ENCODE measurements at regions not wholly inside any gene's neighbourhood (a gene's known extent, or its start where the extent isn't known, plus 50 kb on each side); places are given as distances from the start of the nearest gene placed in this dataset.

DNA sequence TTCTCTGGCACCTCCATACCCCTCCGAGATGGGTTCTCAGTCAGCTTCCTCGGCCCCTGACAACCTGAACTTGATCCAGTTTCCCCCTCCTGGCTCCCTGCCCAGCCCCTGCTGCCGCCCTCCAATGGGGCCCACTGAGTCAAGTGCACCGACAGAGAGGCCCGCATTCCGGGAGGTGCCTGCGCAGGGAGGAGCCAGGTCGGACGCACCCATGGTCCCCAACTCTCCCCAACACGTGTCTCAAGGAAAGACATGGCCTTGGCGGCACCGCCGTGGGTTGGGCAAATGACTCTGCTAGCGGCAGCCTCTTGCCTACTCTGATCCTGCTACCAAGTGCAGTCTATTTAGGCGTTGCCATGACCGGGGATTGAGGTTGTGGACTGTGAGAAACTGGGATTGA is 275.3 kb downstream of the SNX13 start:
- Mint-ChIP-seq H3K27me3 (ENCODE audit: low read depth in 3 of 3) (peaks cover 0 to 2% (median 0%) of the 10 kb centered on the region in 3 donors), H3K36me3 (no peaks in the 10 kb centered on the region), H3K4me3 (no peak overlapping the region), H3K9me3 (peaks cover 0 to 2% (median 0%) of the 10 kb centered on the region in 7 donors), H3K4me1 (peaks cover 4% of the 10 kb centered on the region), H3K27ac (no peak overlapping the region)
- H3K36me3 ChIP-seq (replicated peaks in 1 of 2; ENCODE audit: control insufficient read depth in 1 of 2, insufficient read depth in 2 of 2, low read length in 2 of 2), result no peaks in the 10 kb centered on the region
- H3K4me2 ChIP-seq (replicated peaks; ENCODE audit: extremely low read depth, low read length, poor library complexity, severe bottlenecking), result no peak overlapping the region
- no peak for DNase-seq
- TF ChIP-seq, protein P1, sequence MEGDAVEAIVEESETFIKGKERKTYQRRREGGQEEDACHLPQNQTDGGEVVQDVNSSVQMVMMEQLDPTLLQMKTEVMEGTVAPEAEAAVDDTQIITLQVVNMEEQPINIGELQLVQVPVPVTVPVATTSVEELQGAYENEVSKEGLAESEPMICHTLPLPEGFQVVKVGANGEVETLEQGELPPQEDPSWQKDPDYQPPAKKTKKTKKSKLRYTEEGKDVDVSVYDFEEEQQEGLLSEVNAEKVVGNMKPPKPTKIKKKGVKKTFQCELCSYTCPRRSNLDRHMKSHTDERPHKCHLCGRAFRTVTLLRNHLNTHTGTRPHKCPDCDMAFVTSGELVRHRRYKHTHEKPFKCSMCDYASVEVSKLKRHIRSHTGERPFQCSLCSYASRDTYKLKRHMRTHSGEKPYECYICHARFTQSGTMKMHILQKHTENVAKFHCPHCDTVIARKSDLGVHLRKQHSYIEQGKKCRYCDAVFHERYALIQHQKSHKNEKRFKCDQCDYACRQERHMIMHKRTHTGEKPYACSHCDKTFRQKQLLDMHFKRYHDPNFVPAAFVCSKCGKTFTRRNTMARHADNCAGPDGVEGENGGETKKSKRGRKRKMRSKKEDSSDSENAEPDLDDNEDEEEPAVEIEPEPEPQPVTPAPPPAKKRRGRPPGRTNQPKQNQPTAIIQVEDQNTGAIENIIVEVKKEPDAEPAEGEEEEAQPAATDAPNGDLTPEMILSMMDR (IDR thresholded peaks at IDR 0.05), result no peak
- H3K9ac ChIP-seq (ENCODE audit: insufficient read depth, low read length, poor library complexity, severe bottlenecking), result no peak overlapping the region
- H3K9me3 ChIP-seq (replicated peaks in 1 of 2; ENCODE audit: control insufficient read depth in 1 of 2, insufficient read depth in 1 of 2, low read length in 2 of 2), result no peaks in the 10 kb centered on the region
- H3K27ac ChIP-seq (ENCODE audit: low read depth in 1 of 2, low read length in 2 of 2), result no peak overlapping the region
- H3K27me3 ChIP-seq (ENCODE audit: control insufficient read depth in 2 of 2, insufficient read depth in 2 of 2, low read length in 2 of 2), result no peaks in the 10 kb centered on the region
- intact Hi-C loops (cut with micrococcal nuclease), result no loop called here
- no peak overlapping the region for H2AFZ ChIP-seq (ENCODE audit: insufficient read depth, low read depth, low read length, poor library complexity, severe bottlenecking)
- 96% methylated on average over 13 of the region's 16 CpGs for WGBS (ENCODE audit: insufficient coverage)
- no peak overlapping the region for H3K4me3 ChIP-seq (replicated peaks in 1 of 3; ENCODE audit: low read depth in 2 of 3, low read length in 3 of 3)
- H3K4me1 ChIP-seq (ENCODE audit: control insufficient read depth in 1 of 2, insufficient read depth in 2 of 2, low read length in 2 of 2), result no peaks in the 10 kb centered on the region
- H3K79me2 ChIP-seq (ENCODE audit: insufficient read depth, low read length), result no peaks in the 10 kb centered on the region
- no peaks in the 10 kb centered on the region for H4K20me1 ChIP-seq (ENCODE audit: insufficient read depth, low read length)

DNA sequence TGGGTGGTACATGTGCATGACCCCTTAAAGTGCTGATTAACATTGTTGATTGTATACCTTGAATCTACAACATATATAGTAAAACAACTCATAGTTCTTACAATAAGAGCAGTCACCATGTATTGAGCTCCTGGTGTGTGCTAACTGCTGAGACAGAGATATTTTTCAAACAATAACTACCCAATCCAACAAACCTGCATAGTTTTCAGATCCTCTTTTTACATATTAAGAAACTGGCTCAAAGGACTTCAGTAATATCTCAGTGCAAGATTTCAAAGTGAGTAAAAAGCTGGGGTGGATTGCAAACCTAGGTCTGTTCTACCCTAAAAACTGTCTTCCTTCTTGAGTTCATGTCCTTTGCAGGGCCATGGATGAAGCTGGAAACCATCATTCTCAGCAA is 272.2 kb downstream of the SNX13 start:
- intact Hi-C loops (cut with micrococcal nuclease), result no loop called here
- no peak for DNase-seq
- Histone ChIP-seq H2AFZ (ENCODE audit: insufficient read depth, low read depth, low read length, poor library complexity, severe bottlenecking) (no peak overlapping the region), H3K36me3 (replicated peaks in 1 of 2; ENCODE audit: control insufficient read depth in 1 of 2, insufficient read depth in 2 of 2, low read length in 2 of 2) (no peaks in the 10 kb centered on the region), H4K20me1 (ENCODE audit: insufficient read depth, low read length) (no peaks in the 10 kb centered on the region), H3K79me2 (ENCODE audit: insufficient read depth, low read length) (no peaks in the 10 kb centered on the region), H3K27ac (ENCODE audit: low read depth in 1 of 2, low read length in 2 of 2) (no peak overlapping the region), H3K4me3 (replicated peaks in 1 of 3; ENCODE audit: low read depth in 2 of 3, low read length in 3 of 3) (no peak overlapping the region), H3K9ac (ENCODE audit: insufficient read depth, low read length, poor library complexity, severe bottlenecking) (no peak overlapping the region), H3K4me1 (ENCODE audit: control insufficient read depth in 1 of 2, insufficient read depth in 2 of 2, low read length in 2 of 2) (no peaks in the 10 kb centered on the region), H3K4me2 (replicated peaks; ENCODE audit: extremely low read depth, low read length, poor library complexity, severe bottlenecking) (no peak overlapping the region), H3K27me3 (ENCODE audit: control insufficient read depth in 2 of 2, insufficient read depth in 2 of 2, low read length in 2 of 2) (no peaks in the 10 kb centered on the region), H3K9me3 (replicated peaks in 1 of 2; ENCODE audit: control insufficient read depth in 1 of 2, insufficient read depth in 1 of 2, low read length in 2 of 2) (no peaks in the 10 kb centered on the region)
- no peak overlapping the region for H3K4me3 Mint-ChIP-seq
- H3K27ac Mint-ChIP-seq, result no peak overlapping the region
- no peaks in the 10 kb centered on the region for H3K9me3 Mint-ChIP-seq
- H3K27me3 Mint-ChIP-seq (ENCODE audit: low read depth in 3 of 3), result no peaks in the 10 kb centered on the region
- TF ChIP-seq, protein P1 (IDR thresholded peaks at IDR 0.05), result no peak
- peaks cover 4% of the 10 kb centered on the region for H3K4me1 Mint-ChIP-seq
- H3K36me3 Mint-ChIP-seq, result no peaks in the 10 kb centered on the region

Measured in CD14-positive monocyte (primary cell).